ENCODE measurements at regions not wholly inside any gene's neighbourhood (a gene's known extent, or its start where the extent isn't known, plus 50 kb on each side); places are given as distances from the start of the nearest gene placed in this dataset.

DNA sequence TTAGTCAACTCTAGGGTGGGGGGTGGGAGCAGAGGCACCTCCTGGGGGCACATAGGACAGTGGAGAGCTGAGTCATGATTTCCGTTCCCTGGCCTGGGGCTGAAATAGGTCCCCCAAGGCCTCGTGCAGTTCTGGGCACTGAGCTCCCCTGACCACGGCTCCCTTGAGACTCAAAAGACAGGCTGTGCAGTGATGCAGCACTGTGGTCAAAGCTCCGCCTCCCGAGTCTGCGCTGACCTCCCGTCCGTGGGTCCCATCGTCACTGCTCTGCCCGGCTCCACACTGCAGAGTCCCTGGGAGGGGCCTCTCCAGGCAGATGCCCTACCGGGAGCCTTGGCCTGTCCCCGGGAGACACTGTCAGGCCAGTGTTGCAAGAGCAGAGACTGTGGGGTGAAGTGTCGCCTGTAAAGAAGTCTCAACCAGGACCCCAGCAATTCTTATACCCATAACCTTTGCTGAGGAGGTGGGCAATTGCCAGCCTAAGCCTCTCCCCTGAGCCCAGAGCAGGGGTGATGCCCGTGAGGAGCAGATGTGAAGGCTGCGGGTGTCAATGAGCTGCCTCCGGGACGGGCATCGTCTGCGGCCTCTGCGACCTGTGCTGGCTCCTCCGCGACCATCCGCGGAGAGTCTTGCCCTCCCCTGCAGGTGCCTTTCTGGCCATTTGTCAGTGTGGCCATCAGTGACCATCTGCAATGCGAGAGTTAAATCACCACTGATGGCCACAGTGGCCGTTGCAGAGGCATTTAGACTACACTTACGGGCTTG, 877.3 kb downstream of the BRD1 start:
- peaks cover 0 to 21% of the 10 kb centered on the region in 2 donors for H3K27me3 ChIP-seq
- no peaks in the 10 kb centered on the region for H3K4me1 ChIP-seq
- peak in 1 of 4 donors; percentile 71 for DNase-seq
- TF ChIP-seq, protein P1, sequence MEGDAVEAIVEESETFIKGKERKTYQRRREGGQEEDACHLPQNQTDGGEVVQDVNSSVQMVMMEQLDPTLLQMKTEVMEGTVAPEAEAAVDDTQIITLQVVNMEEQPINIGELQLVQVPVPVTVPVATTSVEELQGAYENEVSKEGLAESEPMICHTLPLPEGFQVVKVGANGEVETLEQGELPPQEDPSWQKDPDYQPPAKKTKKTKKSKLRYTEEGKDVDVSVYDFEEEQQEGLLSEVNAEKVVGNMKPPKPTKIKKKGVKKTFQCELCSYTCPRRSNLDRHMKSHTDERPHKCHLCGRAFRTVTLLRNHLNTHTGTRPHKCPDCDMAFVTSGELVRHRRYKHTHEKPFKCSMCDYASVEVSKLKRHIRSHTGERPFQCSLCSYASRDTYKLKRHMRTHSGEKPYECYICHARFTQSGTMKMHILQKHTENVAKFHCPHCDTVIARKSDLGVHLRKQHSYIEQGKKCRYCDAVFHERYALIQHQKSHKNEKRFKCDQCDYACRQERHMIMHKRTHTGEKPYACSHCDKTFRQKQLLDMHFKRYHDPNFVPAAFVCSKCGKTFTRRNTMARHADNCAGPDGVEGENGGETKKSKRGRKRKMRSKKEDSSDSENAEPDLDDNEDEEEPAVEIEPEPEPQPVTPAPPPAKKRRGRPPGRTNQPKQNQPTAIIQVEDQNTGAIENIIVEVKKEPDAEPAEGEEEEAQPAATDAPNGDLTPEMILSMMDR (IDR thresholded peaks at IDR 0.05): no peak
- H3K27ac ChIP-seq: no peak overlapping the region
- no peak for ATAC-seq
- intact Hi-C loops (cut with DNase I): no loop called here
- H3K4me3 ChIP-seq: no peak overlapping the region
- no peaks in the 10 kb centered on the region for H3K9me3 ChIP-seq
- no peaks in the 10 kb centered on the region for H3K36me3 ChIP-seq

GRCh38 chr22:48949375-48950149, 878.1 kb downstream of the BRD1 start:
- H3K27ac ChIP-seq: no peak overlapping the region
- H3K27me3 ChIP-seq: peaks cover 0 to 19% of the 10 kb centered on the region in 2 donors
- no peak for ATAC-seq
- no peak overlapping the region for H3K4me3 ChIP-seq
- no peaks in the 10 kb centered on the region for H3K4me1 ChIP-seq
- TF ChIP-seq, protein P1 (IDR thresholded peaks at IDR 0.05): no peak
- intact Hi-C loops (cut with DNase I): no loop called here
- no peak for DNase-seq
- no peaks in the 10 kb centered on the region for H3K36me3 ChIP-seq
- H3K9me3 ChIP-seq: no peaks in the 10 kb centered on the region

DNA sequence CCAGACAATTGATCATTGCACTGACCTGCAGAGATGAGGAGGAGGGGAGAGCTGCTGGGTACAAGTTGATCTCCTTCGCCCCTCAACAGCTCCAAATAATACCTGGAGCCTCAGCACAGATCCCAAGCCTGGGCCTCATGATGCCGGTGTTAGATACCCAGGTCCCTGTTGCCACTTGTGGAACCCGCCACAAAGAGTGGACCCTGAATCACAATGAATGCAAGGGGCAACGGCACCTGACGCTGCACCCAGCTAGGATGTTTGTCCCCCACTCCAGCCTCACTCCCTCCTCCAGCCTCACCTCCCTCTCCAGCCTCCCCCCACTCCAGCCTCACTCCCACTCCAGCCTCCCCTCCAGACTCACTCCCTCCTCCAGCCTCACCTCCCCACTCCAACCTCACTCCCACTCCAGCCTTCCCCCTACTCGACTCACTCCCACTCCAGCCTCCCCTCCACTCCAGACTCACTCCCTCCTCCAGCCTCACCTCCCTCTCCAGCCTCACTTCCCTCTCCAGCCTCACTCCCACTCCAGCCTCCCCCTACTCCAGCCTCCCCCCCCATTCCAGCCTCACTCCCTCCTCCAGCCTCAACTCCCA, 879.0 kb downstream of the BRD1 start:
- DNase-seq (peak in 1 of 4 donors; percentile 26), ATAC-seq (no peak)
- Histone ChIP-seq H3K36me3 (no peaks in the 10 kb centered on the region), H3K4me3 (no peak overlapping the region), H3K9me3 (no peaks in the 10 kb centered on the region), H3K4me1 (no peaks in the 10 kb centered on the region), H3K27me3 (peaks cover 0 to 15% of the 10 kb centered on the region in 2 donors), H3K27ac (no peak overlapping the region)
- intact Hi-C loops (cut with DNase I): no loop called here
- TF ChIP-seq, protein P1 (IDR thresholded peaks at IDR 0.05): no peak

DNA sequence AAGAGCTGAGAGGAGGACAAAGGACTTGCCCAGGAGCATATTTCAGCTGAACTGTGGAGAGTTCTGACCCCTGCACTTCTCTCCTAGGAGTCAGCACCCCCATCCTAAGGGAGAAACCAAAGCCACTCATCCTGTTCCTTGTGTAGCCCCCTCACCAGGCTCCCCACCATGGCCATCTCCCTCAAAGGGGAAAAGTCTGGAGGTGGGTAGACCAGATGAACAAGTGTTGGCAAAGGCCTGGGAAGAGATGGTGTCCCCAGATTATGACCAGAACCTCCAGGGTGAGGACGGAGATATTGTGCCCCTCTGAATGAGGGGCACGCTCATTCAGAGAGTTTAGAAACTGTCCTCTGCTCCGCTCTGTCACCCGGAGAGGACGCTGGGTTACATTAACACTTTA, 880.0 kb downstream of the BRD1 start:
- intact Hi-C loops (cut with DNase I): no loop called here
- H3K4me1 ChIP-seq: no peaks in the 10 kb centered on the region
- DNase-seq (no peak), ATAC-seq (no peak)
- no peak overlapping the region for H3K27ac ChIP-seq
- H3K36me3 ChIP-seq: no peaks in the 10 kb centered on the region
- H3K4me3 ChIP-seq: no peak overlapping the region
- H3K27me3 ChIP-seq: peaks cover 0 to 7% of the 10 kb centered on the region in 2 donors
- TF ChIP-seq, protein P1 (IDR thresholded peaks at IDR 0.05): no peak
- H3K9me3 ChIP-seq: no peaks in the 10 kb centered on the region

Data from left lung (tissue), 4 donors.